ENCODE measurements at regions not wholly inside any gene's neighbourhood (a gene's known extent, or its start where the extent isn't known, plus 50 kb on each side); places are given as distances from the start of the nearest gene placed in this dataset.

- no peak overlapping the region for H3K27ac Mint-ChIP-seq
- no peaks in the 10 kb centered on the region for H3K9me3 Mint-ChIP-seq (ENCODE audit: low read depth)
- no peaks in the 10 kb centered on the region for H3K27me3 Mint-ChIP-seq
- CTCF ChIA-PET = no interaction called here
- no peaks in the 10 kb centered on the region for H3K36me3 Mint-ChIP-seq
- no peak for DNase-seq
- H3K4me3 Mint-ChIP-seq = no peak overlapping the region
- H3K4me1 Mint-ChIP-seq = no peaks in the 10 kb centered on the region
- no peak for ATAC-seq
Measured at GRCh38 chr2:129439406-129440302, 539.8 kb upstream of the RAB6C start.

- CTCF ChIA-PET = no interaction called here
- no peaks in the 10 kb centered on the region for H3K36me3 Mint-ChIP-seq
Measured at GRCh38 chr2:129441610-129442009, 537.9 kb upstream of the RAB6C start.

GRCh38 chr2:129443235-129443864 lies 536.1 kb upstream of the RAB6C start:
- ATAC-seq (no peak), DNase-seq (no peak)
- no peak overlapping the region for H3K27ac Mint-ChIP-seq
- H3K9me3 Mint-ChIP-seq (ENCODE audit: low read depth) = no peaks in the 10 kb centered on the region
- H3K27me3 Mint-ChIP-seq = no peaks in the 10 kb centered on the region
- H3K4me3 Mint-ChIP-seq = no peak overlapping the region
- H3K4me1 Mint-ChIP-seq = no peaks in the 10 kb centered on the region
- CTCF ChIA-PET = no interaction called here
- H3K36me3 Mint-ChIP-seq = no peaks in the 10 kb centered on the region

More at GRCh38 chr2:129441610-129442009, 537.9 kb upstream of the RAB6C start:
- H3K27ac Mint-ChIP-seq = no peak overlapping the region
- H3K4me3 Mint-ChIP-seq = no peak overlapping the region
- DNase-seq (no peak), ATAC-seq (no peak)
- no peaks in the 10 kb centered on the region for H3K27me3 Mint-ChIP-seq
- H3K4me1 Mint-ChIP-seq = no peaks in the 10 kb centered on the region
- H3K9me3 Mint-ChIP-seq (ENCODE audit: low read depth) = no peaks in the 10 kb centered on the region

GRCh38 chr2:129443865-129444739 lies 535.4 kb upstream of the RAB6C start:
- no peak overlapping the region for H3K4me3 Mint-ChIP-seq

GRCh38 chr2:129444751-129445150 lies 534.7 kb upstream of the RAB6C start:
- DNase-seq (no peak), ATAC-seq (no peak)
- CTCF ChIA-PET = no interaction called here
- Mint-ChIP-seq H3K27ac (no peak overlapping the region), H3K27me3 (no peaks in the 10 kb centered on the region), H3K4me3 (no peak overlapping the region), H3K9me3 (ENCODE audit: low read depth) (no peaks in the 10 kb centered on the region), H3K36me3 (no peaks in the 10 kb centered on the region), H3K4me1 (no peaks in the 10 kb centered on the region)

More at GRCh38 chr2:129443865-129444739, 535.4 kb upstream of the RAB6C start:
- no peaks in the 10 kb centered on the region for H3K36me3 Mint-ChIP-seq
- no peak overlapping the region for H3K27ac Mint-ChIP-seq
- ATAC-seq (no peak), DNase-seq (no peak)
- H3K4me1 Mint-ChIP-seq = no peaks in the 10 kb centered on the region
- H3K9me3 Mint-ChIP-seq (ENCODE audit: low read depth) = no peaks in the 10 kb centered on the region
- no peaks in the 10 kb centered on the region for H3K27me3 Mint-ChIP-seq
- CTCF ChIA-PET = no interaction called here

GRCh38 chr2:129456691-129457090 lies 522.8 kb upstream of the RAB6C start:
- no peaks in the 10 kb centered on the region for H3K36me3 Mint-ChIP-seq
- no peaks in the 10 kb centered on the region for H3K9me3 Mint-ChIP-seq (ENCODE audit: low read depth)
- CTCF ChIA-PET = no interaction called here
- no peaks in the 10 kb centered on the region for H3K4me1 Mint-ChIP-seq
- no peaks in the 10 kb centered on the region for H3K27me3 Mint-ChIP-seq
- DNase-seq = no peak
- no peak overlapping the region for H3K4me3 Mint-ChIP-seq
- no peak for ATAC-seq
- H3K27ac Mint-ChIP-seq = no peak overlapping the region

GRCh38 chr2:129457277-129457818 lies 522.1 kb upstream of the RAB6C start:
- no peaks in the 10 kb centered on the region for H3K4me1 Mint-ChIP-seq
- no peak overlapping the region for H3K27ac Mint-ChIP-seq
- DNase-seq = no peak
- no peaks in the 10 kb centered on the region for H3K27me3 Mint-ChIP-seq
- no peaks in the 10 kb centered on the region for H3K36me3 Mint-ChIP-seq
- no peak for ATAC-seq
- H3K4me3 Mint-ChIP-seq = no peak overlapping the region
- CTCF ChIA-PET = no interaction called here
- H3K9me3 Mint-ChIP-seq (ENCODE audit: low read depth) = no peaks in the 10 kb centered on the region

GRCh38 chr2:129458006-129458405 lies 521.5 kb upstream of the RAB6C start:
- H3K27me3 Mint-ChIP-seq = no peaks in the 10 kb centered on the region
- H3K4me3 Mint-ChIP-seq = no peak overlapping the region
- CTCF ChIA-PET = no interaction called here
- H3K4me1 Mint-ChIP-seq = no peaks in the 10 kb centered on the region
- no peaks in the 10 kb centered on the region for H3K36me3 Mint-ChIP-seq
- DNase-seq (no peak), ATAC-seq (no peak)
- no peaks in the 10 kb centered on the region for H3K9me3 Mint-ChIP-seq (ENCODE audit: low read depth)
- no peak overlapping the region for H3K27ac Mint-ChIP-seq

GRCh38 chr2:129458436-129458835 lies 521.0 kb upstream of the RAB6C start:
- DNase-seq = no peak
- H3K4me3 Mint-ChIP-seq = no peak overlapping the region
- H3K27ac Mint-ChIP-seq = no peak overlapping the region
- no peaks in the 10 kb centered on the region for H3K4me1 Mint-ChIP-seq
- ATAC-seq = no peak
- no peaks in the 10 kb centered on the region for H3K9me3 Mint-ChIP-seq (ENCODE audit: low read depth)
- H3K36me3 Mint-ChIP-seq = no peaks in the 10 kb centered on the region
- CTCF ChIA-PET = no interaction called here
- no peaks in the 10 kb centered on the region for H3K27me3 Mint-ChIP-seq

GRCh38 chr2:129459200-129459876 lies 520.1 kb upstream of the RAB6C start:
- H3K27me3 Mint-ChIP-seq = no peaks in the 10 kb centered on the region
- H3K4me3 Mint-ChIP-seq = no peak overlapping the region
- H3K4me1 Mint-ChIP-seq = no peaks in the 10 kb centered on the region
- CTCF ChIA-PET = no interaction called here
- no peaks in the 10 kb centered on the region for H3K9me3 Mint-ChIP-seq (ENCODE audit: low read depth)
- DNase-seq = no peak
- no peaks in the 10 kb centered on the region for H3K36me3 Mint-ChIP-seq
- ATAC-seq = no peak
- no peak overlapping the region for H3K27ac Mint-ChIP-seq

- Mint-ChIP-seq H3K36me3 (no peaks in the 10 kb centered on the region), H3K27ac (no peak overlapping the region), H3K27me3 (no peaks in the 10 kb centered on the region), H3K9me3 (ENCODE audit: low read depth) (no peaks in the 10 kb centered on the region), H3K4me3 (no peak overlapping the region), H3K4me1 (no peaks in the 10 kb centered on the region)
- DNase-seq (no peak), ATAC-seq (no peak)
- CTCF ChIA-PET = no interaction called here
Measured at GRCh38 chr2:129459881-129460280, 519.6 kb upstream of the RAB6C start.

- no peaks in the 10 kb centered on the region for H3K27me3 Mint-ChIP-seq
- no peak overlapping the region for H3K4me3 Mint-ChIP-seq
- H3K9me3 Mint-ChIP-seq (ENCODE audit: low read depth) = no peaks in the 10 kb centered on the region
- CTCF ChIA-PET = no interaction called here
- no peaks in the 10 kb centered on the region for H3K4me1 Mint-ChIP-seq
- no peak overlapping the region for H3K27ac Mint-ChIP-seq
- H3K36me3 Mint-ChIP-seq = no peaks in the 10 kb centered on the region
- DNase-seq = no peak
- ATAC-seq = no peak
Measured at GRCh38 chr2:129460299-129461198, 518.9 kb upstream of the RAB6C start.

Data from activated CD8-positive, alpha-beta memory T cell treated with anti-CD3 and anti-CD28 coated beads, Interleukin-2, amount 10 ng/mL, durations not matched to agents 7 days and 5 days (primary cell).